GM12865 (cell line): ENCODE measurements at regions not wholly inside any gene's neighbourhood (a gene's known extent, or its start where the extent isn't known, plus 50 kb on each side); places are given as distances from the start of the nearest gene placed in this dataset.

ENCODE experiments used
- DNase-seq: peaks from one replicate; pipeline ENCODE4 v3.0.0; 2010; ENCODE audit warnings: low read depth
- H3K4me3 ChIP-seq: 2 replicates; pipeline ENCODE4 v1.5.1; 2011; ENCODE audit warnings: mild to moderate bottlenecking, low read depth, low read length, control low read depth
- CTCF ChIP-seq: IDR thresholded peaks from 2 replicates; pipeline ENCODE4 v1.5.1; 2011; ENCODE audit warnings: low read length, control low read depth, low read depth, inconsistent platforms; ENCODE audit not compliant: insufficient read depth; ENCODE audit errors: missing control alignments

- no peak for TF ChIP-seq CTCF
- no peak for DNase-seq
- no peak overlapping the region for H3K4me3 ChIP-seq
These were observed 370.2 kb upstream of the RAB6C start for GRCh38 chr2:129609224-129609623.

GRCh38 chr2:129610766-129611165 lies 368.7 kb upstream of the RAB6C start:
- H3K4me3 ChIP-seq = no peak overlapping the region
- DNase-seq = no peak
- TF ChIP-seq CTCF = no peak

GRCh38 chr2:129611471-129611870 lies 368.0 kb upstream of the RAB6C start:
- no peak for TF ChIP-seq CTCF
- no peak for DNase-seq

GRCh38 chr2:129619471-129619870 lies 360.0 kb upstream of the RAB6C start:
- H3K4me3 ChIP-seq = no peak overlapping the region
- no peak for DNase-seq
- no peak for TF ChIP-seq CTCF

More at GRCh38 chr2:129611471-129611870, 368.0 kb upstream of the RAB6C start:
- H3K4me3 ChIP-seq = no peak overlapping the region

- TF ChIP-seq CTCF = no peak
- no peak overlapping the region for H3K4me3 ChIP-seq
- DNase-seq = no peak
These were observed 359.1 kb upstream of the RAB6C start for GRCh38 chr2:129620411-129620810.

- no peak for DNase-seq
- TF ChIP-seq CTCF = no peak
- no peak overlapping the region for H3K4me3 ChIP-seq
These were observed 355.7 kb upstream of the RAB6C start for GRCh38 chr2:129623783-129624182.

- no peak overlapping the region for H3K4me3 ChIP-seq
- TF ChIP-seq CTCF = no peak
- DNase-seq = no peak
These were observed 352.0 kb upstream of the RAB6C start for GRCh38 chr2:129627437-129627836.
